ENCODE measurements at regions not wholly inside any gene's neighbourhood (a gene's known extent, or its start where the extent isn't known, plus 50 kb on each side); places are given as distances from the start of the nearest gene placed in this dataset.

- H2BK5ac ChIP-seq (ENCODE audit: low read depth, low read length, poor library complexity, severe bottlenecking): no peak overlapping the region
- no CpG with 5 or more reads among the region's 2 CpGs for WGBS, 2 experiments (ENCODE audit: extremely low coverage in 2 of 2, insufficient read length in 1 of 2)
- H3K9ac ChIP-seq (ENCODE audit: low read depth, low read length): no peak overlapping the region
- BruUV-seq (replicated peaks): no TSS peak
- no peaks in the 10 kb centered on the region for H3K9me3 ChIP-seq (ENCODE audit: control insufficient read depth, insufficient read depth, low read length)
- no peak overlapping the region for H3K4ac ChIP-seq (ENCODE audit: low read depth, low read length)
- H2BK20ac ChIP-seq (ENCODE audit: low read depth, low read length): no peak overlapping the region
- H2AK5ac ChIP-seq (ENCODE audit: low read depth, low read length): no peak overlapping the region
- H3K14ac ChIP-seq (replicated peaks; ENCODE audit: low read depth, low read length): no peak overlapping the region
- no peaks in the 10 kb centered on the region for H3K4me1 ChIP-seq (ENCODE audit: control insufficient read depth, insufficient read depth, low read length)
- H4K5ac ChIP-seq (ENCODE audit: low read depth, low read length): no peak overlapping the region
- H4K91ac ChIP-seq (ENCODE audit: insufficient read depth, low read depth, low read length): no peak overlapping the region
- TF ChIP-seq RFX5 (IDR thresholded peaks at IDR 0.05; ENCODE audit: low read depth, low read length) (no peak), FOS (IDR thresholded peaks at IDR 0.05; ENCODE audit: low read depth, low read length) (no peak), MAZ (IDR thresholded peaks at IDR 0.05; ENCODE audit: borderline replicate concordance, low read depth, low read length) (no peak), ELK1 (IDR thresholded peaks at IDR 0.05; ENCODE audit: borderline replicate concordance, low read depth, low read length) (no peak), RAD21 (IDR thresholded peaks at IDR 0.05; ENCODE audit: low read length) (no peak), CEBPB (IDR thresholded peaks at IDR 0.05; ENCODE audit: low read depth, low read length) (no peak), MXI1 (IDR thresholded peaks at IDR 0.05; ENCODE audit: borderline replicate concordance, low read depth, low read length) (no peak), SMC3 (IDR thresholded peaks at IDR 0.05; ENCODE audit: low read depth, low read length) (no peak), RCOR1 (IDR thresholded peaks at IDR 0.05; ENCODE audit: insufficient replicate concordance, low read length) (no peak), NFE2L2 (IDR thresholded peaks at IDR 0.05; ENCODE audit: low read depth, low read length) (no peak), CHD1 (IDR thresholded peaks at IDR 0.05; ENCODE audit: low read depth, low read length) (no peak), POLR2A (IDR thresholded peaks at IDR 0.05; ENCODE audit: low read depth, low read length) (no peak), BHLHE40 (IDR thresholded peaks at IDR 0.05; ENCODE audit: low read depth, low read length) (no peak), MAFK (IDR thresholded peaks at IDR 0.05; ENCODE audit: low read depth, low read length) (no peak)
- TF ChIP-seq, protein P1, sequence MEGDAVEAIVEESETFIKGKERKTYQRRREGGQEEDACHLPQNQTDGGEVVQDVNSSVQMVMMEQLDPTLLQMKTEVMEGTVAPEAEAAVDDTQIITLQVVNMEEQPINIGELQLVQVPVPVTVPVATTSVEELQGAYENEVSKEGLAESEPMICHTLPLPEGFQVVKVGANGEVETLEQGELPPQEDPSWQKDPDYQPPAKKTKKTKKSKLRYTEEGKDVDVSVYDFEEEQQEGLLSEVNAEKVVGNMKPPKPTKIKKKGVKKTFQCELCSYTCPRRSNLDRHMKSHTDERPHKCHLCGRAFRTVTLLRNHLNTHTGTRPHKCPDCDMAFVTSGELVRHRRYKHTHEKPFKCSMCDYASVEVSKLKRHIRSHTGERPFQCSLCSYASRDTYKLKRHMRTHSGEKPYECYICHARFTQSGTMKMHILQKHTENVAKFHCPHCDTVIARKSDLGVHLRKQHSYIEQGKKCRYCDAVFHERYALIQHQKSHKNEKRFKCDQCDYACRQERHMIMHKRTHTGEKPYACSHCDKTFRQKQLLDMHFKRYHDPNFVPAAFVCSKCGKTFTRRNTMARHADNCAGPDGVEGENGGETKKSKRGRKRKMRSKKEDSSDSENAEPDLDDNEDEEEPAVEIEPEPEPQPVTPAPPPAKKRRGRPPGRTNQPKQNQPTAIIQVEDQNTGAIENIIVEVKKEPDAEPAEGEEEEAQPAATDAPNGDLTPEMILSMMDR (conservative IDR thresholded peaks at IDR 0.05; ENCODE audit: low read depth, low read length): no peak
- TF ChIP-seq, protein P2, sequence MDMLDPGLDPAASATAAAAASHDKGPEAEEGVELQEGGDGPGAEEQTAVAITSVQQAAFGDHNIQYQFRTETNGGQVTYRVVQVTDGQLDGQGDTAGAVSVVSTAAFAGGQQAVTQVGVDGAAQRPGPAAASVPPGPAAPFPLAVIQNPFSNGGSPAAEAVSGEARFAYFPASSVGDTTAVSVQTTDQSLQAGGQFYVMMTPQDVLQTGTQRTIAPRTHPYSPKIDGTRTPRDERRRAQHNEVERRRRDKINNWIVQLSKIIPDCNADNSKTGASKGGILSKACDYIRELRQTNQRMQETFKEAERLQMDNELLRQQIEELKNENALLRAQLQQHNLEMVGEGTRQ (IDR thresholded peaks at IDR 0.05; ENCODE audit: low read depth, low read length): no peak
- no peak overlapping the region for H2BK15ac ChIP-seq (ENCODE audit: low read depth, low read length)
- in situ Hi-C loops (cut with MboI; ENCODE audit: low sequenced_read_pairs) (no loop called here), intact Hi-C loops (cut with micrococcal nuclease) (no loop called here), dilution Hi-C loops (cut with HindIII; ENCODE audit: low sequenced_read_pairs, unreplicated experiment) (no loop called here)
- H4K20me1 ChIP-seq (ENCODE audit: insufficient read depth, low read length): no peaks in the 10 kb centered on the region
- H3K27me3 ChIP-seq (ENCODE audit: control insufficient read depth, insufficient read depth, low read length): no peaks in the 10 kb centered on the region
- no peak overlapping the region for H3K23ac ChIP-seq (ENCODE audit: low read depth, low read length)
- no peak overlapping the region for H2BK120ac ChIP-seq (ENCODE audit: low read depth, low read length)
- DNase-seq (no peak), ATAC-seq (ENCODE audit: low read depth) (no peak)
- no peak overlapping the region for H3K27ac ChIP-seq (ENCODE audit: insufficient read depth, low read length)
- no peaks in the 10 kb centered on the region for H3K79me1 ChIP-seq (ENCODE audit: low read depth in 1 of 2, low read length in 2 of 2)
- H3K36me3 ChIP-seq (ENCODE audit: control insufficient read depth, insufficient read depth, low read length): no peaks in the 10 kb centered on the region
- no peak overlapping the region for H3K4me3 ChIP-seq (ENCODE audit: insufficient read depth, low read depth, low read length)
- no peak overlapping the region for H2AFZ ChIP-seq (replicated peaks; ENCODE audit: low read length, poor library complexity)
- ChIA-PET CTCF (interaction anchor here (0.7 kb wide), 1 partner anchor 47 kb away, joined by 3 read pairs; no protein-coding TSS in a partner anchor), POLR2A (ENCODE audit: unreplicated experiment) (interaction anchor here (0.6 kb wide), 1 partner anchor 882 kb away, joined by 3 read pairs; no protein-coding TSS in a partner anchor)
- no peak overlapping the region for H2AK9ac ChIP-seq (replicated peaks; ENCODE audit: low read depth, low read length, poor library complexity)
- H4K8ac ChIP-seq (ENCODE audit: low read depth in 2 of 2, low read length in 2 of 2): no peak overlapping the region
- no peak overlapping the region for H3K4me2 ChIP-seq (ENCODE audit: low read depth, low read length)
- H3K18ac ChIP-seq (ENCODE audit: low read depth, low read length): no peak overlapping the region
- H3K9me1 ChIP-seq (ENCODE audit: insufficient read depth, low read length): no peaks in the 10 kb centered on the region
- H3K56ac ChIP-seq (ENCODE audit: extremely low read depth, insufficient read depth, low read length): no peak overlapping the region
Observed at GRCh38 chr7:82521906-82522445, 78.4 kb upstream of the CACNA2D1 start.
